HG02798 (cell line): ENCODE measurements at regions not wholly inside any gene's neighbourhood (a gene's known extent, or its start where the extent isn't known, plus 50 kb on each side); places are given as distances from the start of the nearest gene placed in this dataset.
"Not testable (repeated sequence)": the region's sequence is repeated elsewhere in the genome, so short reads cannot be mapped to it uniquely, and the experiment has no call there.

Source experiments
- ATAC-seq: cut with Tn5 transposase; IDR thresholded peaks from one replicate; pipeline ENCODE4 v1.9.1; 2021; ENCODE audit warnings: mild to moderate bottlenecking; ENCODE audit not compliant: unreplicated experiment, poor library complexity

GRCh38 chr22:23443905-23444304 is 136.2 kb downstream of the IGLL1 start:
- not testable (repeated sequence) for ATAC-seq

DNA sequence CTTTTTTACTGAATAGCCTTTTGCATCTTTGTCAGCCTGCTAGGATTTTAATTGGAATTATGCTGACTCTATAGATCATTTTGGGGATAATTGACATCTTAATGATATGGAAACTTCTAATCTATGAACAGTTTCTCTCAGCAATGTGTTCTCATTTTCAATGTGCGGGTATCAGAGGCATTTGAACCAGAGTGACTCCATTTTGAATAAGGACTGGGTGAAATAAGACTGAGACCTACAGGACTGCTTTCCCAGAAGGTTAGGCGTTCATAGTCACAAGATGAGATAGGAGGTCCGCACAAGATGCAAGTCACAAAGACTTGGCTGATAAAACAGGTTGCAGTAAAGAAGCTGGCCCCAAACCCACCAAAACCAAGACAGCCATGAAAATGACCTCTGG is 140.5 kb downstream of the IGLL1 start:
- not testable (repeated sequence) for ATAC-seq

GRCh38 chr22:23438216-23438615 is 141.9 kb downstream of the IGLL1 start:
- ATAC-seq = no peak

GRCh38 chr22:23437779-23438178 is 142.3 kb downstream of the IGLL1 start:
- ATAC-seq = no peak

GRCh38 chr22:23437107-23437395 is 143.0 kb downstream of the IGLL1 start:
- not testable (repeated sequence) for ATAC-seq

DNA sequence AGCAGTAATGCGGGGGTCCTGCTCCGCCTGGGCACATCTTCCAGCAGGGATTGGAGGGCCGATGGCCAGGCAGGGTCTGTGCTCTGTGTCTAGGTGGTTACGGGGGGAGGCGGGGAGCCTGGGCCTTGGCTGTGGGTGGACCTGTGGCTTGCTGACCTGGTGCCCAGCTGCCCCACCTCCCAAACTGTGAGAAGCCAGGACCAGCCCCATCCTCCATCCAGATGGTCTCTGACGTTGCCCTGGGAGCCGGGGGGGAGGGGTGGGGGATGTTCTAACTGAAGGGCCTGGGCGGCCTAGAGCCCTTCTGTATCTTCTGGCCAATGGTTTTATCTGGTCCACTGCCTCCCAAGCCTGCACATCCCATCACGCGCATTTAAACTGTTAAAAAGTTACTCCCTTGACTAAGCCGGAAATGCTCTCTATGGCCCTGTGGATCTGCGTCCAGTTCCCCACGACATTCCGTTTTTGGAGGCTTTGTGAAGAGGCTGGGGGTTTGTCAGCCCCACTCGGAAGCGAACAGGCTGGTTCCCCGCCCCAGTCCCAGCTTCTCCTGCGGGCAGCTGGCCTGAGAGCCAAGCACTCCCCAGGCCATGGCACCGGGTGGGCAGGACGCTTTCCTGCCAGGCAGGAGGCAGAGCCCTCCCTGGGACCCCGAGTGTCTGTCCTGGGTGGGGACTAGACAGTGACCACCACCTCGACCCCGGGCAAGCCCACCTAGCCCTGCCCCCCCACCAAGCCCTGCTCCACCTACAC is 143.6 kb downstream of the IGLL1 start:
- not testable (repeated sequence) for ATAC-seq

GRCh38 chr22:23435186-23435585 is 144.9 kb downstream of the IGLL1 start:
- ATAC-seq = not testable (repeated sequence)

DNA sequence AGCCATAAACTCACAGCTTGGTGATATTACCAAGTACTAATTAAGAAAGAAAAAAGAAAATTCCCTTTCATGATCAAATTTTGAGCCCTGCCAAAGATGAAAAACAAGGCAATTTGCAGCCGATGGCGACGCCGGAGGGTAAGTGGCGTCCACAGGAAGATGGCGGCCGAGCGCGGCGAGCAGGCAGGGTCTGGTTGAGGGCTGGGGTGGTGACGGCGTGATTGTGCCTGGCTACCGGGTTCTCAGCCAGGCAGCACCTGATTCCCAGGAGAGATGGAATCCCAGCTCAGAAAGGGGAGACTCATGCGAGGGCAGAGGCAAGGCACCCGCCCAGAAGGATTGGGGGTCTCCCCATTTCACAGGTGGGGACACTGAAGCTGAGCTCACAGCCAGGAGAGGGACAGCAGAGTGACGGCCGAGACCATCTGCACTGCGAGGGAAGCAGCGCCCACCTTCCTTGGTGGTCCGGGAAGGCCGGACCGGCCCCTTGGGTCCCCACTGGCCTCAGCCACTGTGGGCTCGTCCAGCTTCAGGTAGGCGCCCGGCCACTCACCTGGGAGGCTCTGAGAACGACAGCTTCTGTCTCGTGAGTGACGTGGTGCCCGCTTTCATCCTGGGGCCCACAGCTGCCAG is 145.8 kb downstream of the IGLL1 start:
- not testable (repeated sequence) for ATAC-seq

- not testable (repeated sequence) for ATAC-seq
Observed at GRCh38 chr22:23433127-23434005, 146.7 kb downstream of the IGLL1 start.

- ATAC-seq = not testable (repeated sequence)
Observed at GRCh38 chr22:23432719-23433118, 147.4 kb downstream of the IGLL1 start.

- ATAC-seq = no peak
Observed at GRCh38 chr22:23431337-23432072, 148.6 kb downstream of the IGLL1 start.

DNA sequence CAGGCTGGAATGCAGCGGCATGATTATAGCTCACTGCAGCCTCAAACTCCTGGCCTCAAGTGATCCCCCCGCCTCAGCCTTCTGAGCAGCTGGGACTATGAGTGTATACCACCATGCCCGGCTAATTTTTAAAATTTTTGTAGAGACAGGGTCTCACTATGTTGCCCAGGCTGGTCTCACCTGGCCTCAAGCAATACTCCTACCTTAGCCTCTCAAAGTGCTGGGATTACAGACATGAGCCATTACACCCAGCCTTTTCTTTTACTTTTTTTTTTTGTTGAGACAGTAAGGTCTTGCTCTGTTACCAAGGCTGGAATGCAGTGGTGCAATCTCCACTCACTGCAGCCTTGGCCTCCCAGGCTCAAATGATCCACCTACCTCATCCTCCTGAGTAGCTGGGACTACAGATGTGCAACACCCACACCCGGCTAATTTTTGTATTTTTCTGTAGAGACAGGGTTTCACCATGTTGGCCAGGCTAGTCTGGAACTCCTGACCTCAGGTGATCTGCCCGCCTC is 155.5 kb downstream of the IGLL1 start:
- ATAC-seq = not testable (repeated sequence)

GRCh38 chr22:23424031-23424430 is 156.1 kb downstream of the IGLL1 start:
- ATAC-seq = no peak

DNA sequence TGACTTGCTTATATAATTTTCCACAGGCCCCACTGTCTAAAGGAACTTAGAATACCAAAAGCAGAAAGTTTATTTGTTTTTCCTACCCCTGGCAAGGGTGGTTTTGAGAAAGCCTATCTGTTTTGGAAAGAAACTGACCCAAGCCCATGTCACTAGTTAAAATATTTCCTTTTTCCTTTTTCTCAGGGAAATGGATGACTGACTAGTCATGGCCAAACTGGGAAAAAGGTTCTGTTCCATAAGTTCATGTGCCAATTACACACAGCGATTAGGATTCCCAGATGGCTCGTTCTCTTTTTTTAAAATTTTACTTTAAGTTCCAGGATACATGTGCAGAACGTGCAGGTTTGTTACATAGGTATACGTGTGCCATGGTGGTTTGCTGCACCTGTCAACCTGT is 157.8 kb downstream of the IGLL1 start:
- ATAC-seq = not testable (repeated sequence)

GRCh38 chr22:23421300-23421699 is 158.8 kb downstream of the IGLL1 start:
- ATAC-seq = not testable (repeated sequence)

DNA sequence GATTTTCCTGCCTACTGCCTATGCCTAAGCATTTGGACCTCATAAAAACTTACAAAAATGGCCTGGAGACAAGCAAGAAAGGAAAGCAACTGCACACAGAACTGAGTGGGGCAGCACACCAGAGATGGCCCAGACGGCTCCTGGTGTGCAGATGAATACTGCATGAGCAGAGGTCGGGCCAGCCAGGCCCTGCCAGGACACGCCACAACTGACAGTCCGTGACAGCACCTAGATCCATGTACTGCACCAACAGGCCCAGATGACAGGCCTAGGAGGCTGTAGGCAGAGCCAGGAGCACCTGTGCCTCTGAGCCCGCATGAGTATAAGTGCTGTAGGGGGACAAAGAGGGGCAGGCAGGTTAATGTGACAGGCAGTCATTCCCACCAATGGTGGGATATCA is 160.2 kb downstream of the IGLL1 start:
- ATAC-seq = no peak

DNA sequence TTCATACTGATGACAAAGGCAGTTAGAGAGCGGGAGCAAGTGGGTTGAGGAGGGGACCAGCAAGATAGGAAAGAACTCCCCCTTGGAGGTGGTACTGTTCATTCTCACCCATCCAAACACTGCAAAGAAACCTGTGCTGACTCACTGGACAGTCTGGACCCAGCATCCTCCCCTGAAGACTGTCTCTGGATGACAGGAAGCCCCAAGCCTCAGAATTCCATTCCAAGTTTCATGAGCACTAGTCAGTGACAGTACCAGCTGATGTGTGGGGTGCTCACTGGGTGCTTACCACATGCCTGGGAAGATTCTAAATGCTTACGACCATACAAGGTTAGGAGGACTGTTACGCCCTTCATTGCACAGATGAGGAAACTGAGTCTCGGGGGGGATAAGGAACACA is 160.9 kb downstream of the IGLL1 start:
- no peak for ATAC-seq

- ATAC-seq = no peak
Observed at GRCh38 chr22:23418159-23418788, 161.8 kb downstream of the IGLL1 start.

- not testable (repeated sequence) for ATAC-seq
Observed at GRCh38 chr22:23417327-23417726, 162.8 kb downstream of the IGLL1 start.
